Activated CD4-positive, alpha-beta T cell treated with anti-CD3 and anti-CD28 coated beads, Interleukin-2, amount 10 ng/mL, durations not matched to agents 24 days and 14 days (primary cell): ENCODE measurements at regions not wholly inside any gene's neighbourhood (a gene's known extent, or its start where the extent isn't known, plus 50 kb on each side); places are given as distances from the start of the nearest gene placed in this dataset.

Experiments
- DNase-seq: peaks from one replicate; pipeline ENCODE4 v3.0.0; 2022
- H3K27ac Mint-ChIP-seq: one replicate; pipeline ENCODE4 v1.8.0; 2022; ENCODE audit warnings: mild to moderate bottlenecking, mixed read lengths
- H3K27me3 Mint-ChIP-seq: one replicate; pipeline ENCODE4 v1.8.0; 2022; ENCODE audit warnings: mixed read lengths
- H3K36me3 Mint-ChIP-seq: one replicate; pipeline ENCODE4 v1.8.0; 2022; ENCODE audit warnings: low read depth, mild to moderate bottlenecking, mixed read lengths
- H3K4me1 Mint-ChIP-seq: one replicate; pipeline ENCODE4 v1.8.0; 2021; ENCODE audit warnings: mixed read lengths
- H3K4me3 Mint-ChIP-seq: one replicate; pipeline ENCODE4 v1.8.0; 2022; ENCODE audit warnings: mild to moderate bottlenecking, moderate library complexity, mixed read lengths
- H3K9me3 Mint-ChIP-seq: one replicate; pipeline ENCODE4 v1.8.0; 2021; ENCODE audit warnings: mixed read lengths
- intact Hi-C: fragments of 100-400 bp; cut with micrococcal nuclease; formaldehyde crosslinking; loops from one replicate; pipeline ENCODE4 v1.15.1; 2023

- no peak overlapping the region for H3K27ac Mint-ChIP-seq
- no peaks in the 10 kb centered on the region for H3K4me1 Mint-ChIP-seq
- H3K9me3 Mint-ChIP-seq = peaks cover 1% of the 10 kb centered on the region
- H3K36me3 Mint-ChIP-seq = no peaks in the 10 kb centered on the region
- DNase-seq = no peak
- H3K27me3 Mint-ChIP-seq = no peaks in the 10 kb centered on the region
- no peak overlapping the region for H3K4me3 Mint-ChIP-seq
- intact Hi-C loops = no loop called here
These were observed 204.4 kb downstream of the SAMD5 start for GRCh38 chr6:147712841-147713240.

- H3K4me3 Mint-ChIP-seq = no peak overlapping the region
- H3K27me3 Mint-ChIP-seq = no peaks in the 10 kb centered on the region
- H3K27ac Mint-ChIP-seq = no peak overlapping the region
- intact Hi-C loops = no loop called here
- H3K4me1 Mint-ChIP-seq = no peaks in the 10 kb centered on the region
- H3K9me3 Mint-ChIP-seq = peaks cover 5% of the 10 kb centered on the region
- no peak for DNase-seq
- no peaks in the 10 kb centered on the region for H3K36me3 Mint-ChIP-seq
These were observed 206.5 kb downstream of the SAMD5 start for GRCh38 chr6:147715035-147715434.

GRCh38 chr6:147716434-147716833 lies 207.9 kb downstream of the SAMD5 start:
- Mint-ChIP-seq H3K4me1 (no peaks in the 10 kb centered on the region), H3K9me3 (peaks cover 5% of the 10 kb centered on the region), H3K27me3 (no peaks in the 10 kb centered on the region), H3K36me3 (no peaks in the 10 kb centered on the region), H3K27ac (no peak overlapping the region), H3K4me3 (no peak overlapping the region)
- intact Hi-C loops = no loop called here
- no peak for DNase-seq

GRCh38 chr6:147717991-147718390 lies 209.5 kb downstream of the SAMD5 start:
- H3K4me3 Mint-ChIP-seq = no peak overlapping the region
- no peak overlapping the region for H3K27ac Mint-ChIP-seq
- no peaks in the 10 kb centered on the region for H3K36me3 Mint-ChIP-seq
- no peaks in the 10 kb centered on the region for H3K27me3 Mint-ChIP-seq
- H3K9me3 Mint-ChIP-seq = peaks cover 5% of the 10 kb centered on the region
- H3K4me1 Mint-ChIP-seq = no peaks in the 10 kb centered on the region
- DNase-seq = no peak
- intact Hi-C loops = no loop called here

- Mint-ChIP-seq H3K4me3 (no peak overlapping the region), H3K27me3 (no peaks in the 10 kb centered on the region), H3K27ac (no peak overlapping the region), H3K4me1 (no peaks in the 10 kb centered on the region), H3K36me3 (no peaks in the 10 kb centered on the region), H3K9me3 (peaks cover 5% of the 10 kb centered on the region)
- DNase-seq = no peak
- intact Hi-C loops = no loop called here
These were observed 213.7 kb downstream of the SAMD5 start for GRCh38 chr6:147722158-147722557.

GRCh38 chr6:147724454-147724853 lies 216.0 kb downstream of the SAMD5 start:
- Mint-ChIP-seq H3K4me3 (no peak overlapping the region), H3K27ac (no peak overlapping the region), H3K9me3 (no peaks in the 10 kb centered on the region), H3K27me3 (no peaks in the 10 kb centered on the region), H3K36me3 (no peaks in the 10 kb centered on the region), H3K4me1 (no peaks in the 10 kb centered on the region)
- no peak for DNase-seq
- intact Hi-C loops = no loop called here

GRCh38 chr6:147726342-147726741 lies 217.9 kb downstream of the SAMD5 start:
- no peak overlapping the region for H3K27ac Mint-ChIP-seq
- peaks cover 2% of the 10 kb centered on the region for H3K27me3 Mint-ChIP-seq
- DNase-seq = no peak
- no peaks in the 10 kb centered on the region for H3K9me3 Mint-ChIP-seq
- H3K4me3 Mint-ChIP-seq = no peak overlapping the region
- intact Hi-C loops = no loop called here
- no peaks in the 10 kb centered on the region for H3K36me3 Mint-ChIP-seq
- H3K4me1 Mint-ChIP-seq = no peaks in the 10 kb centered on the region

GRCh38 chr6:147728903-147729302 lies 220.4 kb downstream of the SAMD5 start:
- Mint-ChIP-seq H3K4me1 (no peaks in the 10 kb centered on the region), H3K36me3 (no peaks in the 10 kb centered on the region), H3K4me3 (no peak overlapping the region), H3K27me3 (peaks cover 2% of the 10 kb centered on the region), H3K27ac (no peak overlapping the region), H3K9me3 (no peaks in the 10 kb centered on the region)
- no peak for DNase-seq
- intact Hi-C loops = no loop called here

GRCh38 chr6:147733686-147734085 lies 225.2 kb downstream of the SAMD5 start:
- Mint-ChIP-seq H3K27ac (no peak overlapping the region), H3K4me1 (no peaks in the 10 kb centered on the region), H3K27me3 (peaks cover 5% of the 10 kb centered on the region), H3K9me3 (no peaks in the 10 kb centered on the region), H3K36me3 (no peaks in the 10 kb centered on the region), H3K4me3 (no peak overlapping the region)
- DNase-seq = no peak
- intact Hi-C loops = no loop called here

GRCh38 chr6:147734151-147734550 lies 225.7 kb downstream of the SAMD5 start:
- Mint-ChIP-seq H3K27me3 (peaks cover 5% of the 10 kb centered on the region), H3K36me3 (no peaks in the 10 kb centered on the region), H3K4me3 (no peak overlapping the region), H3K27ac (no peak overlapping the region), H3K9me3 (no peaks in the 10 kb centered on the region), H3K4me1 (no peaks in the 10 kb centered on the region)
- intact Hi-C loops = no loop called here
- no peak for DNase-seq

- no peak overlapping the region for H3K4me3 Mint-ChIP-seq
- intact Hi-C loops = no loop called here
- H3K27ac Mint-ChIP-seq = no peak overlapping the region
- no peaks in the 10 kb centered on the region for H3K36me3 Mint-ChIP-seq
- H3K27me3 Mint-ChIP-seq = peaks cover 3% of the 10 kb centered on the region
- H3K9me3 Mint-ChIP-seq = no peaks in the 10 kb centered on the region
- H3K4me1 Mint-ChIP-seq = no peaks in the 10 kb centered on the region
- DNase-seq = no peak
These were observed 227.4 kb downstream of the SAMD5 start for GRCh38 chr6:147735924-147736323.

- Mint-ChIP-seq H3K27ac (no peak overlapping the region), H3K9me3 (no peaks in the 10 kb centered on the region), H3K27me3 (peaks cover 3% of the 10 kb centered on the region), H3K4me3 (no peak overlapping the region), H3K36me3 (no peaks in the 10 kb centered on the region), H3K4me1 (no peaks in the 10 kb centered on the region)
- intact Hi-C loops = no loop called here
- DNase-seq = no peak
These were observed 228.6 kb downstream of the SAMD5 start for GRCh38 chr6:147737115-147737514.

- H3K4me3 Mint-ChIP-seq = no peak overlapping the region
- H3K36me3 Mint-ChIP-seq = no peaks in the 10 kb centered on the region
- intact Hi-C loops = no loop called here
- H3K4me1 Mint-ChIP-seq = no peaks in the 10 kb centered on the region
- peaks cover 3% of the 10 kb centered on the region for H3K27me3 Mint-ChIP-seq
- H3K27ac Mint-ChIP-seq = no peak overlapping the region
- no peaks in the 10 kb centered on the region for H3K9me3 Mint-ChIP-seq
- no peak for DNase-seq
These were observed 229.6 kb downstream of the SAMD5 start for GRCh38 chr6:147738099-147738498.

- intact Hi-C loops = no loop called here
- H3K27me3 Mint-ChIP-seq = peaks cover 3% of the 10 kb centered on the region
- no peaks in the 10 kb centered on the region for H3K4me1 Mint-ChIP-seq
- no peak overlapping the region for H3K27ac Mint-ChIP-seq
- no peak overlapping the region for H3K4me3 Mint-ChIP-seq
- H3K36me3 Mint-ChIP-seq = no peaks in the 10 kb centered on the region
- no peak for DNase-seq
- no peaks in the 10 kb centered on the region for H3K9me3 Mint-ChIP-seq
These were observed 230.1 kb downstream of the SAMD5 start for GRCh38 chr6:147738516-147739162.

GRCh38 chr6:147740326-147740725 lies 231.8 kb downstream of the SAMD5 start:
- Mint-ChIP-seq H3K4me3 (no peak overlapping the region), H3K4me1 (no peaks in the 10 kb centered on the region), H3K36me3 (no peaks in the 10 kb centered on the region), H3K27ac (no peak overlapping the region), H3K9me3 (no peaks in the 10 kb centered on the region), H3K27me3 (peaks cover 3% of the 10 kb centered on the region)
- no peak for DNase-seq
- intact Hi-C loops = no loop called here
